Spleen (tissue), 7 donors: ENCODE measurements at regions not wholly inside any gene's neighbourhood (a gene's known extent, or its start where the extent isn't known, plus 50 kb on each side); places are given as distances from the start of the nearest gene placed in this dataset.

Source experiments
- CTCF ChIP-seq, 11 experiments: fragments of 200-600 bp in 7 of 11; fragments of 450-650 bp in 4 of 11; sonication (generic) in 4 of 11; IDR thresholded peaks in 8 of 11; conservative IDR thresholded peaks in 3 of 11; 1 replicate in 7 of 11; 2 replicates in 4 of 11; pipeline versions ENCODE4 v1.4.0 to v1.8.0; 2016 to 2021; ENCODE audit warnings: antibody characterized with exemption in 11 of 11, inconsistent platforms in 4 of 11, mild to moderate bottlenecking in 1 of 11
- POLR2AphosphoS5 ChIP-seq, 3 donors: sonication (generic); formaldehyde crosslinking; IDR thresholded peaks; one replicate each; pipeline ENCODE4 v1.5.1; 2017; ENCODE audit warnings: antibody characterized with exemption in 3 of 3
- donor health status: DM: no; HTN: no; CAD: no; lungs with moderate emphysema.
- donor health status: DM: no; HTN: no; CAD: no.
- donor health status: DM: no; HTN: no; CAD: no.

DNA sequence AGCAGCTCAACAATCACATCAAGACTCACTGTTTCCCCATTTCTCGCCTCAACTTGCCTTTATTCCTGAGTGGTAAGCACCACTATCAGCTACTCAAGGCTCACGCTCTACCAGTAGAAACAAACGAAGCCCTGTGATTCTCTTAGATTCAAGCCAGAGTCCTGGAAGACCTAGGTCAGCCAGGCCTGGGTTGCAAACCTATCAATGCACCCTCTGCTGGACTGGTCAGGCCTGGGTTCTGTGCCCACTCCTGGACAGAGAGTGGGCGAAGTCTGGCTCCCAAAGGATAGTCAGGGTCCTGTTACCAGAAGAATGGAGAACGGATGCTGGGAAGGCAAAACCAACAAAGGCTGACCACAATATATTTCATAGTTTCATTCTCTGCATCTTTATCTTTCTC, 308.4 kb downstream of the SHQ1 start:
- TF ChIP-seq POLR2AphosphoS5 (IDR thresholded peaks at IDR 0.05): no peak
- TF ChIP-seq CTCF (IDR thresholded peaks at IDR 0.05 in 8 of 11, conservative IDR thresholded peaks at IDR 0.05 in 3 of 11): no peak
